ENCODE measurements at regions not wholly inside any gene's neighbourhood (a gene's known extent, or its start where the extent isn't known, plus 50 kb on each side); places are given as distances from the start of the nearest gene placed in this dataset.

DNA sequence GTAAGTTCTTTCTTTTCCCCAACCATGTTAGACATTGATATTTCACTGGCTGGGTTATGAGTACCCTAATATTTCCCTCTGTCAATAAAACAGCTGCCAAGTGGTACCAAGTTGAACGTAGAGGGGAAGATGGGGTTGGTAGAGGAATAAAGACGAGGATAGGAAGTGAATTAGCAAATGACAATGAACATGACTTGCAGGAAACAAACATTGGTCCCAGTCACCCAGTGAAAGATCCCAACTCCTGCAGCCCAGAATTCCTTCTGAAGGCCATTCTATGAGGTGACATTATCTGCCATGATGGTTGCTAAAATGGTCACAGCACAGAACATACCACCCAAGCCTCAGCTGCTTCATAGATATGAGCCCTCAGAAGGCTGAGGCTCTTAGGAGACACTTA, 159.0 kb upstream of the CTNNB1 start:
- intact Hi-C loops (cut with micrococcal nuclease) = no loop called here
- no peak overlapping the region for H3K4me3 Mint-ChIP-seq
- Histone ChIP-seq H3K9me3 (ENCODE audit: control insufficient read depth, insufficient read depth, low read length) (no peaks in the 10 kb centered on the region), H3K36me3 (ENCODE audit: control insufficient read depth, insufficient read depth, low read length) (no peaks in the 10 kb centered on the region), H3K4me1 (ENCODE audit: control insufficient read depth, insufficient read depth, low read length) (no peaks in the 10 kb centered on the region), H3K27ac (ENCODE audit: low read length) (no peak overlapping the region), H3K27me3 (ENCODE audit: control insufficient read depth, insufficient read depth, low read length) (no peaks in the 10 kb centered on the region), H3K4me3 (ENCODE audit: low read length) (no peak overlapping the region)
- ATAC-seq = no peak
- 86% methylated on average over 2 of the region's 2 CpGs for WGBS (ENCODE audit: insufficient coverage)
- DNase-seq = no peak
- TF ChIP-seq, protein P1, sequence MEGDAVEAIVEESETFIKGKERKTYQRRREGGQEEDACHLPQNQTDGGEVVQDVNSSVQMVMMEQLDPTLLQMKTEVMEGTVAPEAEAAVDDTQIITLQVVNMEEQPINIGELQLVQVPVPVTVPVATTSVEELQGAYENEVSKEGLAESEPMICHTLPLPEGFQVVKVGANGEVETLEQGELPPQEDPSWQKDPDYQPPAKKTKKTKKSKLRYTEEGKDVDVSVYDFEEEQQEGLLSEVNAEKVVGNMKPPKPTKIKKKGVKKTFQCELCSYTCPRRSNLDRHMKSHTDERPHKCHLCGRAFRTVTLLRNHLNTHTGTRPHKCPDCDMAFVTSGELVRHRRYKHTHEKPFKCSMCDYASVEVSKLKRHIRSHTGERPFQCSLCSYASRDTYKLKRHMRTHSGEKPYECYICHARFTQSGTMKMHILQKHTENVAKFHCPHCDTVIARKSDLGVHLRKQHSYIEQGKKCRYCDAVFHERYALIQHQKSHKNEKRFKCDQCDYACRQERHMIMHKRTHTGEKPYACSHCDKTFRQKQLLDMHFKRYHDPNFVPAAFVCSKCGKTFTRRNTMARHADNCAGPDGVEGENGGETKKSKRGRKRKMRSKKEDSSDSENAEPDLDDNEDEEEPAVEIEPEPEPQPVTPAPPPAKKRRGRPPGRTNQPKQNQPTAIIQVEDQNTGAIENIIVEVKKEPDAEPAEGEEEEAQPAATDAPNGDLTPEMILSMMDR (IDR thresholded peaks at IDR 0.05) = no peak
- no peaks in the 10 kb centered on the region for H3K4me1 Mint-ChIP-seq
- H3K36me3 Mint-ChIP-seq = no peaks in the 10 kb centered on the region
- peaks cover 9 to 36% of the 10 kb centered on the region in 2 donors for H3K27me3 Mint-ChIP-seq (ENCODE audit: low read depth in 2 of 2)
- no peak overlapping the region for H3K27ac Mint-ChIP-seq
- no peaks in the 10 kb centered on the region for H3K9me3 Mint-ChIP-seq

DNA sequence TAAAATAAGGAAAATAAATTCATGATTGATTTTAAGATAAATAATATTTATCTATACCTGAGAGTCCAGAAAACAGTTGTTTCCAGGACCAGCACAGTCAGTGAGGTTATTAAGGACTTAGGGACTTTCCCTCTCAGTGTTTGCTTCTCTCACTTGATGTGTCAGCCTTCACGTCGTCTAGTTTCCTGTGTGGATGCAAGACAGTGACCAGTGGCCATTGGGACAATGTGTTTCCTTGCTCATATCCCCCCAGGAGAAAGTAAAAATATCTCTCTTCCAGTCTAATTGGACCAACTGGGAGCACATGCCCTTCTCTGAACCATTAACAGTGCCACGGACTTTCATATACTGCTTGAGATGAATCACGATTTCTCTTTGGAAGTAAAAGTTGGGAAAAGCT, 157.8 kb upstream of the CTNNB1 start:
- Mint-ChIP-seq H3K9me3 (no peaks in the 10 kb centered on the region), H3K27ac (no peak overlapping the region), H3K27me3 (ENCODE audit: low read depth in 2 of 2) (peaks cover 9 to 36% of the 10 kb centered on the region in 2 donors), H3K36me3 (no peaks in the 10 kb centered on the region), H3K4me3 (no peak overlapping the region), H3K4me1 (no peaks in the 10 kb centered on the region)
- no peaks in the 10 kb centered on the region for H3K36me3 ChIP-seq (ENCODE audit: control insufficient read depth, insufficient read depth, low read length)
- no peak overlapping the region for H3K4me3 ChIP-seq (ENCODE audit: low read length)
- no peak overlapping the region for H3K27ac ChIP-seq (ENCODE audit: low read length)
- intact Hi-C loops (cut with micrococcal nuclease) = no loop called here
- H3K4me1 ChIP-seq (ENCODE audit: control insufficient read depth, insufficient read depth, low read length) = no peaks in the 10 kb centered on the region
- no peaks in the 10 kb centered on the region for H3K9me3 ChIP-seq (ENCODE audit: control insufficient read depth, insufficient read depth, low read length)
- no peak for DNase-seq
- no peak for ATAC-seq
- 66% methylated on average over 4 of the region's 4 CpGs for whole genome bisulfite sequencing (ENCODE audit: insufficient coverage)
- no peaks in the 10 kb centered on the region for H3K27me3 ChIP-seq (ENCODE audit: control insufficient read depth, insufficient read depth, low read length)
- TF ChIP-seq, protein P1 (IDR thresholded peaks at IDR 0.05) = no peak

DNA sequence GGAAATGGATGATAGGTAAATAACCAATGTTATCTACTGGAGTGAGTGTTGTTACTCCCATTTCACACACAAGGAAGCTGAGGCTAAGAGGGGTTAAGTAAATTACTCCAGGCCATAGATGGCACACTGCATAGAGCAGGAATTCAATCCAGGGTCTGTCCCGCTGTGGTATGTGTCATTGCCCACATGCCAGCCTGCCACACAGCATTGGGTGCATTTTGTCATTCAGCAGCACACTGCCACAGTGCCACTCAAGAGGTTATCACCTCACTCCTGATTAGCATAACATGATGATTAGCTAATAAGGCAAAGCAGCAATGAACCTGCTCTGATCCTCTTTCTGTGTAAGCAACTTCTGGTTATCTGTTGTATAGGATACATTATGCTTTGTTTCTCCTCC, 157.4 kb upstream of the CTNNB1 start:
- Mint-ChIP-seq H3K9me3 (no peaks in the 10 kb centered on the region), H3K4me3 (no peak overlapping the region), H3K27ac (no peak overlapping the region), H3K27me3 (ENCODE audit: low read depth in 2 of 2) (peaks cover 9 to 36% of the 10 kb centered on the region in 2 donors), H3K4me1 (no peaks in the 10 kb centered on the region), H3K36me3 (no peaks in the 10 kb centered on the region)
- intact Hi-C loops (cut with micrococcal nuclease) = no loop called here
- WGBS (ENCODE audit: insufficient coverage) = 95% methylated on average over 1 of the region's 1 CpG
- DNase-seq (no peak), ATAC-seq (no peak)
- TF ChIP-seq, protein P1 (IDR thresholded peaks at IDR 0.05) = no peak
- Histone ChIP-seq H3K36me3 (ENCODE audit: control insufficient read depth, insufficient read depth, low read length) (no peaks in the 10 kb centered on the region), H3K27ac (ENCODE audit: low read length) (no peak overlapping the region), H3K4me1 (ENCODE audit: control insufficient read depth, insufficient read depth, low read length) (no peaks in the 10 kb centered on the region), H3K9me3 (ENCODE audit: control insufficient read depth, insufficient read depth, low read length) (no peaks in the 10 kb centered on the region), H3K27me3 (ENCODE audit: control insufficient read depth, insufficient read depth, low read length) (no peaks in the 10 kb centered on the region), H3K4me3 (ENCODE audit: low read length) (no peak overlapping the region)

DNA sequence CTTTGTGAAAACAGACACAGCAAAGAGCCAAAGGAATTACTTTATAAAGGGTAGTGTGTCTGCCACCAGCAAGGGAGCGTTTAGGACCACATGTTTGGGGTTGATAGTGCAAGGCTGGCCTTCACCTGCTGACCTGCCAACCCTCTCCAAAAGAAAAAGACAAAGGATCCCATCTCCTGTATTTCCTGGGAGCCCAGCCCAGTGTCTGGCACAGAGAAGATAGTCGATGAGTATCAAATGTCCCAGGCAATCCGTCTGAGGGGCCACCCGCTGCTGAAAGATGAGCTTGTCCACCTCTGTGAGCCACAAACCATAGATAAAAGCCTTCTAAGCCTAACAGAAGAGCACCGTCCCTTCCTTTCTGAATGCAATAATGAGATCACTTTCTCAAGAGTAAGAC, 154.8 kb upstream of the CTNNB1 start:
- H3K4me3 ChIP-seq (ENCODE audit: low read length) = no peak overlapping the region
- H3K27ac ChIP-seq (ENCODE audit: low read length) = no peak overlapping the region
- intact Hi-C loops (cut with micrococcal nuclease) = no loop called here
- H3K4me1 ChIP-seq (ENCODE audit: control insufficient read depth, insufficient read depth, low read length) = no peaks in the 10 kb centered on the region
- Mint-ChIP-seq H3K4me3 (no peak overlapping the region), H3K27me3 (ENCODE audit: low read depth in 2 of 2) (peaks cover 10 to 34% of the 10 kb centered on the region in 2 donors), H3K4me1 (no peaks in the 10 kb centered on the region), H3K36me3 (no peaks in the 10 kb centered on the region), H3K9me3 (peaks cover 0 to 2% of the 10 kb centered on the region in 2 donors), H3K27ac (no peak overlapping the region)
- 83% methylated on average over 5 of the region's 5 CpGs for WGBS (ENCODE audit: insufficient coverage)
- H3K27me3 ChIP-seq (ENCODE audit: control insufficient read depth, insufficient read depth, low read length) = no peaks in the 10 kb centered on the region
- DNase-seq (no peak), ATAC-seq (no peak)
- TF ChIP-seq, protein P1 (IDR thresholded peaks at IDR 0.05) = no peak
- no peaks in the 10 kb centered on the region for H3K36me3 ChIP-seq (ENCODE audit: control insufficient read depth, insufficient read depth, low read length)
- no peaks in the 10 kb centered on the region for H3K9me3 ChIP-seq (ENCODE audit: control insufficient read depth, insufficient read depth, low read length)

Measured in natural killer cell (primary cell).